Upper lobe of right lung (tissue), 1 donor: ENCODE measurements at regions not wholly inside any gene's neighbourhood (a gene's known extent, or its start where the extent isn't known, plus 50 kb on each side); places are given as distances from the start of the nearest gene placed in this dataset.

Experiments
- ATAC-seq: fragments of 200-7000 bp; cut with Tn5 transposase; one replicate; pipeline ENCODE4 v1.9.1; 2020; ENCODE audit warnings: mild to moderate bottlenecking, moderate library complexity
- DNase-seq: peaks from one replicate; pipeline ENCODE4 v3.0.0-alpha.2; 2020
- H3K27ac ChIP-seq: fragments of 200-600 bp; one replicate; pipeline ENCODE4 v1.8.0; 2022
- H3K27me3 ChIP-seq: fragments of 200-600 bp; one replicate; pipeline ENCODE4 v1.8.0; 2022; ENCODE audit warnings: mild to moderate bottlenecking
- H3K36me3 ChIP-seq: fragments of 200-600 bp; one replicate; pipeline ENCODE4 v1.8.0; 2022
- H3K4me1 ChIP-seq: fragments of 200-600 bp; one replicate; pipeline ENCODE4 v1.8.0; 2022
- H3K4me3 ChIP-seq: fragments of 200-600 bp; one replicate; pipeline ENCODE4 v1.8.0; 2022; ENCODE audit warnings: mild to moderate bottlenecking
- H3K9me3 ChIP-seq: fragments of 200-600 bp; one replicate; pipeline ENCODE4 v1.8.0; 2022
- intact Hi-C: fragments of 100-400 bp; cut with DNase I; formaldehyde crosslinking; loops from one replicate; pipeline ENCODE4 v1.11.0; 2022
- TF ChIP-seq, protein P1 (sequence below): fragments of 200-600 bp; IDR thresholded peaks from one replicate; pipeline ENCODE4 v1.8.0; 2022; ENCODE audit warnings: antibody characterized with exemption
- donor health status: DM: no; HTN: yes; CAD: no; lungs with severe emphysema.

DNA sequence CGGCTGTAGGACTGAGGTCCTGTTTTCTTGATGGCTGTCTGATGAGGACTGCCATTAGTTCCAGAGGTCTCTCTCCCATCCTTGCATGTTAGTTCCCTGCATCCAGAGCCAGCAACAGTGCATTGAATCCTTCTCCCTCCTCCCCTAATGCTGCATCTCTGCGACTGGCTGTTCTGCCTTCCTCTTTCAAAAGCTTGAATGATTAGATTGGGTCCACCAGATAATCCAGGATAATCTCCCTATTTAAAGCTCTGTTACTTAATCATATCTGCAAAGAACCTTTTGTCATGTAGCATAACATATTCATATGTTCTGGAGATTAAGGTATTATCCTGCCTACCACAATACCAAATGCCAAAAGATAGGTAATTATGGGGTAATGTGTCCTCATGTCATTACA, 377.5 kb downstream of the GPATCH2 start:
- DNase-seq = no peak
- intact Hi-C loops = no loop called here
- Histone ChIP-seq H3K9me3 (no peaks in the 10 kb centered on the region), H3K4me3 (no peak overlapping the region), H3K27me3 (no peaks in the 10 kb centered on the region), H3K4me1 (no peaks in the 10 kb centered on the region), H3K27ac (no peak overlapping the region), H3K36me3 (no peaks in the 10 kb centered on the region)
- TF ChIP-seq, protein P1, sequence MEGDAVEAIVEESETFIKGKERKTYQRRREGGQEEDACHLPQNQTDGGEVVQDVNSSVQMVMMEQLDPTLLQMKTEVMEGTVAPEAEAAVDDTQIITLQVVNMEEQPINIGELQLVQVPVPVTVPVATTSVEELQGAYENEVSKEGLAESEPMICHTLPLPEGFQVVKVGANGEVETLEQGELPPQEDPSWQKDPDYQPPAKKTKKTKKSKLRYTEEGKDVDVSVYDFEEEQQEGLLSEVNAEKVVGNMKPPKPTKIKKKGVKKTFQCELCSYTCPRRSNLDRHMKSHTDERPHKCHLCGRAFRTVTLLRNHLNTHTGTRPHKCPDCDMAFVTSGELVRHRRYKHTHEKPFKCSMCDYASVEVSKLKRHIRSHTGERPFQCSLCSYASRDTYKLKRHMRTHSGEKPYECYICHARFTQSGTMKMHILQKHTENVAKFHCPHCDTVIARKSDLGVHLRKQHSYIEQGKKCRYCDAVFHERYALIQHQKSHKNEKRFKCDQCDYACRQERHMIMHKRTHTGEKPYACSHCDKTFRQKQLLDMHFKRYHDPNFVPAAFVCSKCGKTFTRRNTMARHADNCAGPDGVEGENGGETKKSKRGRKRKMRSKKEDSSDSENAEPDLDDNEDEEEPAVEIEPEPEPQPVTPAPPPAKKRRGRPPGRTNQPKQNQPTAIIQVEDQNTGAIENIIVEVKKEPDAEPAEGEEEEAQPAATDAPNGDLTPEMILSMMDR = no peak
- ATAC-seq = no peak

DNA sequence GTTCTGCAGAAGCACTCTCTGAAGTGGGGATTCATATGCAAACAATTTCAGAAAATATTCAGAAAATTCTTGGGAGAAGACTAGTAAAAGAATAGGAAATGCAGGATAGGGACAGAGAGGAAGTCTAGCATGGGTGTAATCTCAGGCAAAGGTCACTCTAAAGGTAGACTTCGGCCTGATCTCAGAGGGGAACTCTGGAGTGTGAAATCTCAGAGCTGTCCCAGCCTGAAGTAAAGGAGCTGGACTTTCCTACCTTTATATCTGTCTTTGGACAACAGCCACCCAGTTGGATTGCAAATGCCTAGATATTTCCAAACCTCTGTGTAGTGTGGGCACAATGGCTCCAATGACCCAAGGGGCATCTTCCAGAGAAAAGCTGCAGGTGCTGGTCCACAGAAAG, 379.8 kb downstream of the GPATCH2 start:
- H3K27me3 ChIP-seq = no peaks in the 10 kb centered on the region
- intact Hi-C loops = no loop called here
- TF ChIP-seq, protein P1 = no peak
- H3K4me3 ChIP-seq = no peak overlapping the region
- no peaks in the 10 kb centered on the region for H3K36me3 ChIP-seq
- DNase-seq = no peak
- no peaks in the 10 kb centered on the region for H3K9me3 ChIP-seq
- H3K27ac ChIP-seq = no peak overlapping the region
- H3K4me1 ChIP-seq = no peaks in the 10 kb centered on the region
- no peak for ATAC-seq

DNA sequence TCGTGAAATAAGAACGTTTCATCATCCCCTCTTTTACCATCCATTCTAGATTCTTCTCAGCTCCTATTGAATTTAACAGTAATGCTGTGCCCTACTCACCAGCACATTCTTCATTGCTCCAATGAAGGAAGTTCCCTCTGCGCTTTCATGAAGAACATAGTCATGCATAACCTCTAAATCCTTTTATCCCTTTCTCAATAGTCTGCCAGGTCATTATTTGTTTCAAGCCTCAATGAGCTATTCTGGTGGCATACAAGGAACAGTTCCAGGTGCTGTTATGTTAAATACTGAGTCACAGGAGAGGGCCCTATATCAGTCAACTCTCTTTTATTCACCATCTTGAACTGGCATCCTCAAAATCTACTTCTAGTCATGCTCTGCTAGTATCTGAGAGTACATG, 381.0 kb downstream of the GPATCH2 start:
- TF ChIP-seq, protein P1 = no peak
- no peak overlapping the region for H3K27ac ChIP-seq
- H3K36me3 ChIP-seq = no peaks in the 10 kb centered on the region
- H3K27me3 ChIP-seq = no peaks in the 10 kb centered on the region
- intact Hi-C loops = no loop called here
- H3K9me3 ChIP-seq = no peaks in the 10 kb centered on the region
- no peak overlapping the region for H3K4me3 ChIP-seq
- H3K4me1 ChIP-seq = no peaks in the 10 kb centered on the region
- DNase-seq (no peak), ATAC-seq (no peak)

DNA sequence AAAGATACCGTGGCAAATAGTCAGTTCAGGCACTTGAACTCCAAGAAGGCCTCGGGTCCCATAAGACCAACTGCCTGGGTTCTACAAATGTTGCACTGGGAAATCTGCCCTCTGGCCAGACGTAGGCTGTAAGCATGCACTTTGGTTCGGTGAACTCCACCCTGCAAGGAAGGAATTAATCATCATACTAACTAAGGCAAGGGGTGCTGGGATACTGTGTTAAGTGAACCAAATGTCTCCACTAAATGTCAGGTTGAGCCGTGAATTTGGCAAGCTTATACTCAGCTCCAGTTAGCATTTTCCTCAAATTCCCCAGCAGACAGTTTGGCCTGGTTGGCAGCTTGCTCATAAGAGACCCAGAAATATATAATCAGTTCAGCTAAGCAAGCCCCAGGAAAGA, 385.9 kb downstream of the GPATCH2 start:
- H3K4me3 ChIP-seq = no peak overlapping the region
- no peaks in the 10 kb centered on the region for H3K36me3 ChIP-seq
- DNase-seq = no peak
- ATAC-seq = no peak
- no peaks in the 10 kb centered on the region for H3K9me3 ChIP-seq
- TF ChIP-seq, protein P1 = no peak
- intact Hi-C loops = no loop called here
- no peak overlapping the region for H3K27ac ChIP-seq
- H3K4me1 ChIP-seq = no peaks in the 10 kb centered on the region
- H3K27me3 ChIP-seq = no peaks in the 10 kb centered on the region

DNA sequence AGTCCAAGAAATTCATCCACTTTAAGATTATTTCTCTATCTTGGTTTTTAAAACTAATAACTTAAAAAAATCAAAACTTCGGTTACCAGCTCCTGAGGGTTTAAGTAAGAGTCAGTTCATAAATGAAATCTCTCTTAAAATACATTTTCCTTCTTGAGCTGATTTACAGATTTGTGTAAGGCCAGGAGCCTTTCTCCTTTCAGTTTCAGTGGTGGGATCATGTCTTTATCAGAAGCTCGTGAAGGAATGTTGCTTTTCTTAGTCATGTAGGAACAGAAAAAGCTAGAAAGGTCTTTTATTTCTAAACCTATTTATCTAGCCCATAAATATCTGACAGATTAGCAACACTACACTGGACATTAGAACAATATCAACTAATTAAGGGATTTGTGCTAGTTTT, 390.2 kb downstream of the GPATCH2 start:
- intact Hi-C loops = no loop called here
- H3K4me3 ChIP-seq = no peak overlapping the region
- no peaks in the 10 kb centered on the region for H3K36me3 ChIP-seq
- TF ChIP-seq, protein P1 = no peak
- no peak overlapping the region for H3K27ac ChIP-seq
- H3K4me1 ChIP-seq = no peaks in the 10 kb centered on the region
- ATAC-seq (no peak), DNase-seq (no peak)
- no peaks in the 10 kb centered on the region for H3K9me3 ChIP-seq
- H3K27me3 ChIP-seq = no peaks in the 10 kb centered on the region

DNA sequence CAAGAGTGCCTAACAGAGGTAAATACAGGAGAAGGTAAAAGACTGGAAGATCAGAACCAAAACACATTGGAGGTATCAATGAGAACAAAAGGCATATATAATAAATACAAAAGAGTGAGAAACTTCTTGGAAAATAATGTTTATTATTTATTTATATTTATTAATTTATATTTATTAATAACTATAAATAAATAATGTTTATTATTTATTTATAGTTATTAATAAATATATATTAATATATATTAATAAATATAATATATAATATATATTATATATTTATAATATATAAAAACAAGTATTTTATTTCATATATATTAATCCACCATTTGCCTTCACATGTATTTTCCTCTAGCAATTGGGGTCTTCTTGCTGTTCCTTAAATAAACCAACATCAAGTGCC, 391.9 kb downstream of the GPATCH2 start:
- Histone ChIP-seq H3K27me3 (no peaks in the 10 kb centered on the region), H3K36me3 (no peaks in the 10 kb centered on the region)
- no peak for DNase-seq

More for the DNA sequence above, 391.9 kb downstream of the GPATCH2 start:
- TF ChIP-seq, protein P1 = no peak
- intact Hi-C loops = no loop called here
- Histone ChIP-seq H3K27ac (no peak overlapping the region), H3K9me3 (no peaks in the 10 kb centered on the region), H3K4me3 (no peak overlapping the region), H3K4me1 (no peaks in the 10 kb centered on the region)
- ATAC-seq = no peak
